KMS-11 (cell line): ENCODE measurements at regions not wholly inside any gene's neighbourhood (a gene's known extent, or its start where the extent isn't known, plus 50 kb on each side); places are given as distances from the start of the nearest gene placed in this dataset.

Experiments
- H2AFZ ChIP-seq: fragments of 200-600 bp; sonication (generic); 2 replicates; pipeline ENCODE4 v1.6.1; 2016; ENCODE audit warnings: antibody characterized with exemption, mixed run types, low read depth
- H3K27ac ChIP-seq: fragments of 200-600 bp; sonication (generic); 2 replicates; pipeline ENCODE4 v1.6.1; 2016; ENCODE audit warnings: mild to moderate bottlenecking, mixed run types
- H3K27me3 ChIP-seq: fragments of 200-600 bp; sonication (generic); 2 replicates; pipeline ENCODE4 v1.6.1; 2017; ENCODE audit warnings: mild to moderate bottlenecking, low read depth, mixed run types, moderate library complexity; ENCODE audit not compliant: insufficient read depth
- H3K36me3 ChIP-seq: fragments of 200-600 bp; sonication (generic); 2 replicates; pipeline ENCODE4 v1.6.1; 2017; ENCODE audit warnings: mild to moderate bottlenecking, mixed run types; ENCODE audit not compliant: insufficient read depth
- H3K4me1 ChIP-seq: fragments of 200-600 bp; sonication (generic); 2 replicates; pipeline ENCODE4 v1.6.1; 2016; ENCODE audit warnings: mild to moderate bottlenecking, low read depth, mixed run types; ENCODE audit not compliant: poor library complexity, severe bottlenecking
- H3K4me2 ChIP-seq: fragments of 200-600 bp; sonication (generic); 2 replicates; pipeline ENCODE4 v1.7.0; 2016; ENCODE audit warnings: mild to moderate bottlenecking, mixed run types
- H3K4me3 ChIP-seq: fragments of 200-600 bp; sonication (generic); IDR thresholded peaks from 2 replicates; pipeline ENCODE4 v1.6.1; 2017; ENCODE audit warnings: low read depth, low read length, mixed read lengths; ENCODE audit not compliant: insufficient read depth
- H3K79me2 ChIP-seq: fragments of 200-600 bp; sonication (generic); 2 replicates; pipeline ENCODE4 v1.6.1; 2016; ENCODE audit warnings: low read depth, mixed run types; ENCODE audit not compliant: insufficient read depth
- H3K9ac ChIP-seq: fragments of 200-600 bp; sonication (generic); 2 replicates; pipeline ENCODE4 v1.6.1; 2016; ENCODE audit warnings: mild to moderate bottlenecking, mixed run types
- H4K20me1 ChIP-seq: fragments of 200-600 bp; sonication (generic); 2 replicates; pipeline ENCODE4 v1.6.1; 2016; ENCODE audit warnings: mild to moderate bottlenecking, mixed run types; ENCODE audit not compliant: insufficient read depth
- TF ChIP-seq, protein P1 (sequence below): fragments of 200-600 bp; sonication (generic); conservative IDR thresholded peaks from 2 replicates; pipeline ENCODE4 v1.6.1; 2017; ENCODE audit warnings: low read depth, mild to moderate bottlenecking, antibody characterized with exemption, low read length, moderate library complexity, mixed read lengths

DNA sequence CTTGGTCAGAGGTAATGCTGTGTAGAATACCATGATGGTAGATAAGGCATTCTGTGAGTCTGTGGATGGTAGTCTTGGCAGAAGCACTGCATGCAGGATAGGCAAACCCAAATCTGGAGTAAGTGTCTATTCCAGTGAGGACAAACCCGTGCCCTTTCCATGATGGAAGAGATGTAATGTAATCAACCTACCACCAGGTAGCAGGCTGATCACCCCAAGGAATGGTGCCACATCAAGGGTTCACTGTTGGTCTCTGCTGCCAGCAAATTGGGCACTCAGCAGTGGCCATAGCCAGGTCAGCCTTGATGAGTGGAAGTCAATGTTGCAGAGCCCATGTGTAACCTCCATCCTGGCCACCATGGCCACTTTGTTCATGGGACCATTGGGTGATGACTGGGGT, 155.0 kb downstream of the RAP2A start:
- TF ChIP-seq, protein P1, sequence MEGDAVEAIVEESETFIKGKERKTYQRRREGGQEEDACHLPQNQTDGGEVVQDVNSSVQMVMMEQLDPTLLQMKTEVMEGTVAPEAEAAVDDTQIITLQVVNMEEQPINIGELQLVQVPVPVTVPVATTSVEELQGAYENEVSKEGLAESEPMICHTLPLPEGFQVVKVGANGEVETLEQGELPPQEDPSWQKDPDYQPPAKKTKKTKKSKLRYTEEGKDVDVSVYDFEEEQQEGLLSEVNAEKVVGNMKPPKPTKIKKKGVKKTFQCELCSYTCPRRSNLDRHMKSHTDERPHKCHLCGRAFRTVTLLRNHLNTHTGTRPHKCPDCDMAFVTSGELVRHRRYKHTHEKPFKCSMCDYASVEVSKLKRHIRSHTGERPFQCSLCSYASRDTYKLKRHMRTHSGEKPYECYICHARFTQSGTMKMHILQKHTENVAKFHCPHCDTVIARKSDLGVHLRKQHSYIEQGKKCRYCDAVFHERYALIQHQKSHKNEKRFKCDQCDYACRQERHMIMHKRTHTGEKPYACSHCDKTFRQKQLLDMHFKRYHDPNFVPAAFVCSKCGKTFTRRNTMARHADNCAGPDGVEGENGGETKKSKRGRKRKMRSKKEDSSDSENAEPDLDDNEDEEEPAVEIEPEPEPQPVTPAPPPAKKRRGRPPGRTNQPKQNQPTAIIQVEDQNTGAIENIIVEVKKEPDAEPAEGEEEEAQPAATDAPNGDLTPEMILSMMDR, result no peak
- no peak overlapping the region for H3K9ac ChIP-seq
- no peak overlapping the region for H3K4me3 ChIP-seq
- H4K20me1 ChIP-seq, result no peaks in the 10 kb centered on the region
- H3K79me2 ChIP-seq, result no peaks in the 10 kb centered on the region
- H3K27me3 ChIP-seq, result no peaks in the 10 kb centered on the region
- H3K36me3 ChIP-seq, result no peaks in the 10 kb centered on the region
- H3K27ac ChIP-seq, result no peak overlapping the region
- no peaks in the 10 kb centered on the region for H3K4me1 ChIP-seq
- no peak overlapping the region for H3K4me2 ChIP-seq
- no peak overlapping the region for H2AFZ ChIP-seq

DNA sequence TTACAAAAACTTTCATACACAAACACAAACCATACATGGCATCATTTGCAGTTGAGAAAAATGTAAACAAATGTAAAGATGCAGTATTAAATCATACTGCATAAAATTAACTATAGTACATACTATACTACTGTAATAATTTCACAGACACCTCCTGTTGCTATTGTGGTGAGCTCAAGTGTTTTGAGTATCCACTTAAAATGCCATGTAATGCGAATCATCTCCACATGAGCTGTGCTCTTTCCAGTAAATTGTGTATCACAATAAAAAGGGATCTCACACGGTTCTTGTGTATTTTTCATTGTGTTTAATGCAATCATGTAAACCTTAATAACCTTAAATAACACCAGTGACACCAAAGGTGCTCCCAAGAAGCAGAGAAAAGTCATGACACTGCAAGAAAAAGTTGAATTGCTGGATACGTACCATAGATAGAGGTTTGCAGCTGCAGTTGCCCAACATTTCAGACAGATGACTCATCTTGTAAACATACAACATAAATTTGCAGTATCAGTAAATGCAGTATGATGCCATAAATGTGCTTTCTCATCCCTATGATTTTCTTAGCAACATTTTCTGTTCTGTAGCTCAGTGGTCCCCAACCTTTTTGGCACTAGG, 166.6 kb downstream of the RAP2A start:
- H3K79me2 ChIP-seq, result no peaks in the 10 kb centered on the region
- no peak overlapping the region for H3K4me2 ChIP-seq
- H3K27me3 ChIP-seq, result no peaks in the 10 kb centered on the region
- H3K27ac ChIP-seq, result no peak overlapping the region
- no peak overlapping the region for H2AFZ ChIP-seq
- H4K20me1 ChIP-seq, result no peaks in the 10 kb centered on the region
- H3K4me3 ChIP-seq, result no peak overlapping the region
- TF ChIP-seq, protein P1, result no peak
- no peaks in the 10 kb centered on the region for H3K36me3 ChIP-seq
- H3K9ac ChIP-seq, result no peak overlapping the region
- no peaks in the 10 kb centered on the region for H3K4me1 ChIP-seq

DNA sequence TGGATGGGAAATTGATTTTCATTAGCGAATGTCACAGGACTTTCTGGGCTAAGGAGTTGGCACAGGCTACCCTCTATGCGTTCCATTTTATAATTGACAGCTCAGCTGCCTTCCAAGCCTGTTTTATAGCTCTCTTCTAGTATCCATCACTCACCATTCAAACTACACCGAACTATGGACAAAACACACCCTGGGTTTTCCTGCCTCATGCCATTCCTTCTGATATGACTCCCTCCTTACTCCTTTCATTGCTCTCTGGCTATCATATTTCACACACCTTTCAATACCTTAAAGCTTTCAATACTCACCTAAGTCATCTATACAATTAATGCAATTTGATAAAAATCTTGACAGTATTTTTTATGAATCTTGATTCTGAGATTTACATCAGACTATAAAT, 181.3 kb downstream of the RAP2A start:
- H3K4me3 ChIP-seq, result no peak overlapping the region
- H3K4me2 ChIP-seq, result no peak overlapping the region
- TF ChIP-seq, protein P1, result no peak
- H2AFZ ChIP-seq, result no peak overlapping the region
- H3K27ac ChIP-seq, result no peak overlapping the region
- no peaks in the 10 kb centered on the region for H3K79me2 ChIP-seq
- no peaks in the 10 kb centered on the region for H3K27me3 ChIP-seq
- no peaks in the 10 kb centered on the region for H3K4me1 ChIP-seq
- H4K20me1 ChIP-seq, result no peaks in the 10 kb centered on the region
- H3K36me3 ChIP-seq, result no peaks in the 10 kb centered on the region
- no peak overlapping the region for H3K9ac ChIP-seq

DNA sequence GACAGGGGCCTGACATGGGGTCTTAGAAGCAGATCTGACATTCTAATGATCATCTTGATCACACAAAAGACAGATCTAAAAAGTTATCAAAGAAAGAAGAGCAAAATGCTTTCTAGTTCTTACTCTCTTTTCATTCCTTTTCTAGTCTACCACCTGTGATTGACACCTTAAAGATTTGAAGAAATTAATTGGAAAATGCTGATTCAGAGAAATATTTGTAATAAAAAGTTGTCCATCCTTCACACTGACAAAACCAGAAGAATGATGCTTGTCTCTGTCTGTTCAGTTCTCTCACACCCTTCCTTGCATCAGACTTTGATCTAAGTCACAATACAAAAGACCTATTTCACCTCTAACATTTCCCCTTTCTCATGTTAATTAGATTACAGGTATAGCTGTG, 182.4 kb downstream of the RAP2A start:
- Histone ChIP-seq H3K79me2 (no peaks in the 10 kb centered on the region), H3K4me1 (no peaks in the 10 kb centered on the region), H3K4me2 (no peak overlapping the region), H3K36me3 (no peaks in the 10 kb centered on the region), H2AFZ (no peak overlapping the region), H3K9ac (no peak overlapping the region), H4K20me1 (no peaks in the 10 kb centered on the region), H3K27me3 (no peaks in the 10 kb centered on the region), H3K27ac (no peak overlapping the region), H3K4me3 (no peak overlapping the region)
- TF ChIP-seq, protein P1, result no peak
